Panc1 (cell line): ENCODE measurements at regions not wholly inside any gene's neighbourhood (a gene's known extent, or its start where the extent isn't known, plus 50 kb on each side); places are given as distances from the start of the nearest gene placed in this dataset.

Experiments
- ATAC-seq: fragments of 200-7000 bp; cut with Tn5 transposase; 2 replicates; pipeline ENCODE4 v1.9.1; 2020; ENCODE audit warnings: mild to moderate bottlenecking, moderate library complexity
- BruUV-seq: library from RNA; stranded (reverse); fragments of 400-500 nt; replicated peaks from 2 replicates; lab custom pipeline; 2021; lab: Mats Ljungman, UMichigan
- CTCF ChIA-PET: fragments of 300-600 bp; sonication (Branson Sonifier 250); formaldehyde crosslinking; loops from one replicate; lab custom pipeline; 2022; ENCODE audit warnings: antibody characterized with exemption; lab: Charles Lee
- POLR2A ChIA-PET: fragments of 300-600 bp; sonication (Branson Sonifier 250); formaldehyde crosslinking; loops from one replicate; lab custom pipeline; 2022; ENCODE audit warnings: antibody characterized with exemption; lab: Charles Lee
- DNase-seq: peaks from one replicate; pipeline ENCODE4 v3.0.0-alpha.2; 2010; ENCODE audit warnings: low read depth, low spot score
- H3K27ac ChIP-seq: 2 replicates; pipeline ENCODE4 v1.5.1; 2011; ENCODE audit warnings: mild to moderate bottlenecking, low read length, inconsistent platforms
- H3K27me3 ChIP-seq: fragments of 200-500 bp; sonication (Bioruptor generic); 2 replicates; pipeline ENCODE4 v1.6.0; 2014; ENCODE audit warnings: low read length, inconsistent platforms; ENCODE audit not compliant: control insufficient read depth, insufficient read depth
- H3K36me3 ChIP-seq: fragments of 200-500 bp; sonication (Bioruptor generic); 2 replicates; pipeline ENCODE4 v1.5.1; 2014; ENCODE audit warnings: inconsistent platforms, mild to moderate bottlenecking, low read length, moderate library complexity; ENCODE audit not compliant: control insufficient read depth, insufficient read depth
- H3K4me1 ChIP-seq: 2 replicates; pipeline ENCODE4 v1.5.1; 2011; ENCODE audit warnings: inconsistent platforms, mild to moderate bottlenecking, low read length, moderate library complexity; ENCODE audit not compliant: control insufficient read depth, insufficient read depth
- H3K4me3 ChIP-seq, 2 experiments: 2 replicates each; pipeline ENCODE4 v1.5.1; 2011 to 2012; ENCODE audit warnings: low read depth in 2 of 2, low read length in 2 of 2, mild to moderate bottlenecking in 2 of 2, inconsistent platforms in 1 of 2, moderate library complexity in 1 of 2
- H3K9me3 ChIP-seq: fragments of 200-500 bp; sonication (Bioruptor generic); 2 replicates; pipeline ENCODE4 v1.5.1; 2014; ENCODE audit warnings: low read depth, mild to moderate bottlenecking, inconsistent platforms, low read length, moderate library complexity; ENCODE audit not compliant: control insufficient read depth, insufficient read depth
- CTCF ChIP-seq: fragments of 450-650 bp; IDR thresholded peaks from 2 replicates; pipeline ENCODE4 v1.5.1; 2017; ENCODE audit warnings: mild to moderate bottlenecking
- POLR2AphosphoS5 ChIP-seq: IDR thresholded peaks from 2 replicates; pipeline ENCODE4 v1.6.1; 2012; ENCODE audit warnings: mild to moderate bottlenecking, low read depth, low read length, moderate library complexity
- REST ChIP-seq, 2 experiments: IDR thresholded peaks; 2 replicates each; pipeline ENCODE4 v1.6.1; 2011 to 2012; ENCODE audit warnings: low read depth in 2 of 2, control low read depth in 1 of 2, low read length in 1 of 2, mild to moderate bottlenecking in 1 of 2, moderate library complexity in 1 of 2; ENCODE audit not compliant: insufficient read depth in 1 of 2
- SIN3A ChIP-seq: IDR thresholded peaks from 2 replicates; pipeline ENCODE4 v1.6.1; 2012; ENCODE audit warnings: low read depth, mild to moderate bottlenecking, low read length, moderate library complexity, borderline replicate concordance; ENCODE audit not compliant: insufficient read depth
- TCF7L2 ChIP-seq: IDR thresholded peaks from 2 replicates; pipeline ENCODE4 v1.6.1; 2011; ENCODE audit warnings: mild to moderate bottlenecking, low read depth, low read length, inconsistent platforms
- in situ Hi-C: cut with HindIII; loops from 2 replicates; pipeline ENCODE4 v1.10.0; 2016; ENCODE audit warnings: low sequenced_read_pairs, low pct_unique_long_range_greater_than_20kb
- intact Hi-C: fragments of 100-400 bp; cut with micrococcal nuclease; formaldehyde crosslinking; loops from one replicate; pipeline ENCODE4 v1.10.0; 2022; ENCODE audit not compliant: unreplicated experiment

GRCh38 chr10:131638880-131639278, 261.9 kb upstream of the PPP2R2D start:
- no peak for ATAC-seq
- Histone ChIP-seq H3K4me3 (no peak overlapping the region), H3K4me1 (no peaks in the 10 kb centered on the region; the same call in 1 of the 2 replicates), H3K27ac (no peak overlapping the region), H3K36me3 (no peaks in the 10 kb centered on the region), H3K9me3 (peaks cover 10% of the 10 kb centered on the region; the same call in 1 of the 2 replicates), H3K27me3 (no peaks in the 10 kb centered on the region)
- no peak for TF ChIP-seq TCF7L2
- TF ChIP-seq POLR2AphosphoS5 = no peak
- TF ChIP-seq REST (IDR thresholded peaks at IDR 0.05; ENCODE audit: insufficient read depth in 1 of 2, low read depth in 2 of 2, low read length in 1 of 2) = no peak
- no peak for TF ChIP-seq CTCF
- TF ChIP-seq SIN3A = no peak
- DNase-seq = no peak
- intact Hi-C loops (no loop called here), in situ Hi-C loops (no loop called here)
- no TSS peak for BruUV-seq
- POLR2A ChIA-PET = no interaction called here
- CTCF ChIA-PET = no interaction called here

GRCh38 chr10:131640045-131640644, 260.7 kb upstream of the PPP2R2D start:
- H3K27me3 ChIP-seq = no peaks in the 10 kb centered on the region
- TF ChIP-seq POLR2AphosphoS5 = no peak
- TF ChIP-seq REST (IDR thresholded peaks at IDR 0.05; ENCODE audit: insufficient read depth in 1 of 2, low read depth in 2 of 2, low read length in 1 of 2) = no peak
- TF ChIP-seq TCF7L2 = no peak
- TF ChIP-seq SIN3A = no peak
- TF ChIP-seq CTCF = no peak
- in situ Hi-C loops = no loop called here
- H3K36me3 ChIP-seq = no peaks in the 10 kb centered on the region
- H3K4me3 ChIP-seq = no peak overlapping the region
- intact Hi-C loops = no loop called here
- POLR2A ChIA-PET = no interaction called here
- no peak overlapping the region for H3K27ac ChIP-seq
- no peaks in the 10 kb centered on the region; the same call in 1 of the 2 replicates for H3K4me1 ChIP-seq
- no TSS peak for BruUV-seq
- ATAC-seq = no peak
- no peak for DNase-seq
- CTCF ChIA-PET = interaction anchor here (0.7 kb wide), 1 partner anchor 15 kb away, joined by 7 read pairs; no protein-coding TSS in a partner anchor
- no peaks in the 10 kb centered on the region; the same call in 1 of the 2 replicates for H3K9me3 ChIP-seq
